ENCODE measurements at regions not wholly inside any gene's neighbourhood (a gene's known extent, or its start where the extent isn't known, plus 50 kb on each side); places are given as distances from the start of the nearest gene placed in this dataset.

DNA sequence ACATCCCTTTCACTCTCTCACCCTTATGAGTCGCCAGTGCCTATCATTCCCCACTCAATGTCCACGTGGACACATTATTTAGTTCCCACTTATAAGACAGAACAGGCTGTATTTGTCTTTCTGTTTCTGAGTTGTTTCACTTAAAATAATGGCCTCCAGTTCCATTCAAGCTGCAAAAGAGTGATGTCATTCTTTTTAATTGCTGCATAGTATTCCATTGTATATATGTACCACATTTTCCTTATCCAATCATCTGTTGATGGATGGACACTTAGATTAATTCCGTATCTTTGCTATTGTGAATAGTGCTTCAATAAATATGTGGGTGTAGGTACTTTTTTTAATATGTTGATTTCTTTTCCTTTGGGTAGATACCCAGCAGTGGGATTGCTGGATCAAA is 79.1 kb downstream of the ZNF365 start:
- WGBS, 2 experiments (ENCODE audit: low coverage in 1 of 2, low lambda C conversion rate in 2 of 2, missing lambda C conversion rate in 2 of 2): 93 to 97% methylated on average over 3 of the region's 3 CpGs
- no peak for DNase-seq
- H3K9me2 ChIP-seq (ENCODE audit: insufficient read depth): no peaks in the 10 kb centered on the region
- no peaks in the 10 kb centered on the region for H4K20me1 ChIP-seq (ENCODE audit: insufficient read depth)
- no peaks in the 10 kb centered on the region for H3K36me3 ChIP-seq (ENCODE audit: low read depth)
- no peak overlapping the region for H2AFZ ChIP-seq
- TF ChIP-seq EZH2phosphoT487 (IDR thresholded peaks at IDR 0.05; ENCODE audit: insufficient read depth, low read depth) (no peak), EZH2 (IDR thresholded peaks at IDR 0.05; ENCODE audit: insufficient read depth, poor library complexity, severe bottlenecking) (no peak)
- no peaks in the 10 kb centered on the region for H3K27me3 ChIP-seq (replicated peaks; ENCODE audit: insufficient read depth)
- H3K4me3 ChIP-seq: no peak overlapping the region
- H3K27ac ChIP-seq: no peak overlapping the region
- no peaks in the 10 kb centered on the region for H3K9me3 ChIP-seq (ENCODE audit: low read depth)
- in situ Hi-C loops (cut with MboI): loop anchor here (25.0 kb wide), 1 partner anchor 359 kb away; the partner anchor contains the start of genes ADO and EGR2
- peaks cover 4% of the 10 kb centered on the region; the same call in 1 of the 2 replicates for H3F3A ChIP-seq (ENCODE audit: insufficient read depth)
- no peaks in the 10 kb centered on the region for H3K79me2 ChIP-seq (ENCODE audit: insufficient read depth)
- no peak overlapping the region for H3K9ac ChIP-seq
- H3K4me1 ChIP-seq (ENCODE audit: insufficient read depth): peaks cover 23% of the 10 kb centered on the region
- H3K4me2 ChIP-seq (ENCODE audit: unreplicated experiment): no peak overlapping the region

DNA sequence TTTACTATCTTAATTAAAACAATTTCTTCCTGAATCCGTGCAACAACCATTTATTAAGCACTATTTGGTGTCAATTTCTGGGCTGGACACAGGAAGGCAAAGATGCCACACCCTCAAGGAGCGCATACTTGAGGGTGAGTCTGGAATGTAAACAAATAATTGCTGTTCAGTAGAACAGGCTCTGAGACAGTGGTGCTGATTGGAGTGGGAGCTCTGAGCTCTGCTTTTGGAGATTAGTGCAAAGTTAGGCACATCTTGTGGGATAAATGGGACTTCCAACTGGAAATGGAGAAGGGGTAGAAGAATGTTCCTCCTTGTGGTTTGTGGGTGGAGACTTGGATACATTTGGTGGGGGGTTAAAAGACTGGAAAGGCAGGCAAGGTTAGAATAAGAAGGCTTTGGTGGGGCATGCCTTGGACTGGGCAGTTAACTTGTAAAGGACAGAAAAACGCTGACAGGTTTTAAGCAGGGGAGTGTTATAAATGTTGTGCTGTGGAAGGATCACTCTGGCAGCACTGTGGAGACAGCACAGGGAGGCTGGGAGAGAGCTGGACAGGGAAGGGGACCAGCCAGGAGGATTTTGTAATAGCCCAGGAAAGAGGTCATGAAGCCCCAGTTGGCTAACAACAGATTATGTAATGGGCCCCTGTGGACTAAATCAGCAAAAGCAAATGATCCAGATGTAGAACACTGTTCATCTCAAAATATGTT is 80.7 kb downstream of the ZNF365 start:
- WGBS, 2 experiments (ENCODE audit: low coverage in 1 of 2, low lambda C conversion rate in 2 of 2, missing lambda C conversion rate in 2 of 2): 4 to 5% methylated on average over 3 of the region's 3 CpGs
- in situ Hi-C loops (cut with MboI): loop anchor here (25.0 kb wide), 1 partner anchor 357 kb away; the partner anchor contains the start of genes ADO and EGR2
- DNase-seq: peak; percentile 78
- peak overlapping the region; percentile 34 for H3K27ac ChIP-seq
- H2AFZ ChIP-seq: peak overlapping the region; percentile 31; the same call in 1 of the 2 replicates
- no peaks in the 10 kb centered on the region for H3K9me2 ChIP-seq (ENCODE audit: insufficient read depth)
- peak overlapping the region; percentile 21; the same call in 1 of the 2 replicates for H3K4me3 ChIP-seq
- no peak overlapping the region for H3K9ac ChIP-seq
- H3K79me2 ChIP-seq (ENCODE audit: insufficient read depth): no peaks in the 10 kb centered on the region
- no peaks in the 10 kb centered on the region for H3K27me3 ChIP-seq (replicated peaks; ENCODE audit: insufficient read depth)
- no peaks in the 10 kb centered on the region for H3K9me3 ChIP-seq (ENCODE audit: low read depth)
- TF ChIP-seq EZH2phosphoT487 (IDR thresholded peaks at IDR 0.05; ENCODE audit: insufficient read depth, low read depth): no peak
- no peak for TF ChIP-seq EZH2 (IDR thresholded peaks at IDR 0.05; ENCODE audit: insufficient read depth, poor library complexity, severe bottlenecking)
- peaks cover 9% of the 10 kb centered on the region for H3F3A ChIP-seq (ENCODE audit: insufficient read depth)
- peak overlapping the region; percentile 49 for H3K4me2 ChIP-seq (ENCODE audit: unreplicated experiment)
- H3K36me3 ChIP-seq (ENCODE audit: low read depth): no peaks in the 10 kb centered on the region
- no peaks in the 10 kb centered on the region for H4K20me1 ChIP-seq (ENCODE audit: insufficient read depth)
- peaks cover 33% of the 10 kb centered on the region for H3K4me1 ChIP-seq (ENCODE audit: insufficient read depth)

DNA sequence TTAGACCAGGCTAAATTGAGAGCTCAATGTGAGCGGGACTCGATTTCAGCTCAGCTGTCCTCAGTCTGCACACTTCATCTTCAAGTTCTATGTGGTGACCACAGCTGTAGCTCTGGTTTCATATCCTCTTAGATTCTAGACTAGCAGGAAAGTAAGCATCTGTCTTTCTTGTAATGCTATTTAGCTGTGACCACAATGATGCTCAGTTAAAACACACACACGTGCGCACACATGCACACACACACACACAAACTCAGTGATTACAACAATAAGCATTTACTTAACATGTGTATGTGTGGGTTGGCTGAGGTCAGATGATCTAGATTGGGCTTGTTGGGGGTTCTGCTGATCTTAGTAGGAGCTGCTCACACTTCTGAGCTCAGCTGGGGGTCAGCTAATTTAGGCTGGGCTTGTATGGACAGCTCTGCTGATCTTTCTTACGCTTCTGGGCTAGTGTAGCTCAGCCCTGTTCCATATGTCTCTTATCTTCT is 82.5 kb downstream of the ZNF365 start:
- Histone ChIP-seq H3K9me2 (ENCODE audit: insufficient read depth) (no peaks in the 10 kb centered on the region), H3F3A (ENCODE audit: insufficient read depth) (peaks cover 9% of the 10 kb centered on the region), H2AFZ (no peak overlapping the region), H3K4me3 (no peak overlapping the region), H3K27ac (no peak overlapping the region), H3K36me3 (ENCODE audit: low read depth) (no peaks in the 10 kb centered on the region), H3K9ac (no peak overlapping the region), H3K4me2 (ENCODE audit: unreplicated experiment) (no peak overlapping the region), H3K4me1 (ENCODE audit: insufficient read depth) (peaks cover 33% of the 10 kb centered on the region), H3K27me3 (replicated peaks; ENCODE audit: insufficient read depth) (no peaks in the 10 kb centered on the region), H3K9me3 (ENCODE audit: low read depth) (no peaks in the 10 kb centered on the region), H4K20me1 (ENCODE audit: insufficient read depth) (no peaks in the 10 kb centered on the region), H3K79me2 (ENCODE audit: insufficient read depth) (no peaks in the 10 kb centered on the region)
- WGBS, 2 experiments (ENCODE audit: low coverage in 1 of 2, low lambda C conversion rate in 2 of 2, missing lambda C conversion rate in 2 of 2): 57 to 61% methylated on average over 5 of the region's 5 CpGs
- peak; percentile 14 for DNase-seq
- in situ Hi-C loops (cut with MboI): loop anchor here (25.0 kb wide), 1 partner anchor 356 kb away; the partner anchor contains the start of genes ADO and EGR2
- TF ChIP-seq EZH2 (IDR thresholded peaks at IDR 0.05; ENCODE audit: insufficient read depth, poor library complexity, severe bottlenecking) (no peak), EZH2phosphoT487 (IDR thresholded peaks at IDR 0.05; ENCODE audit: insufficient read depth, low read depth) (no peak)

DNA sequence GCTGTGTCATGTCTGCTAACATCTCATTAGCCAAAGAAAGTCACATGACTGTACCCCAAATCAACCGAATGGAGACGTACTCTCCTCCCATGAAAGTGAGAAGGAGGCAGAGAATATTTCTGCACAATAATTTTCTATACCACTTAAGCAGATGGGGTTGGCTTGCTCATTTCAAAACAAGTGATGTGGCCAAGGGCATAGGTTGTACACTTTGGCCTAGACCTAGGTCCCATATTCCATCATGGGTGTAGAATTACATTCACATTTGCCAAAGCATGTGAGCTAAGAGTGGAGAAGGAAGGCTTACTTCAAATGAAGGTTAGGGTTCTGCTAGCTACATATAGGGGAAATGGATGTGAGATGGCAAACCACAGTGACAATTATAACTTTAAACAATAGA is 83.0 kb downstream of the ZNF365 start:
- in situ Hi-C loops (cut with MboI): loop anchor here (25.0 kb wide), 1 partner anchor 355 kb away; the partner anchor contains the start of genes ADO and EGR2

More for the DNA sequence above, 83.0 kb downstream of the ZNF365 start:
- Histone ChIP-seq H3K9me3 (ENCODE audit: low read depth) (no peaks in the 10 kb centered on the region), H3K27me3 (replicated peaks; ENCODE audit: insufficient read depth) (no peaks in the 10 kb centered on the region), H3K4me2 (ENCODE audit: unreplicated experiment) (no peak overlapping the region), H3K36me3 (ENCODE audit: low read depth) (no peaks in the 10 kb centered on the region), H2AFZ (no peak overlapping the region), H3K27ac (no peak overlapping the region), H3K4me3 (no peak overlapping the region), H4K20me1 (ENCODE audit: insufficient read depth) (no peaks in the 10 kb centered on the region), H3K4me1 (ENCODE audit: insufficient read depth) (peaks cover 33% of the 10 kb centered on the region), H3F3A (ENCODE audit: insufficient read depth) (peaks cover 9% of the 10 kb centered on the region), H3K9ac (no peak overlapping the region), H3K79me2 (ENCODE audit: insufficient read depth) (no peaks in the 10 kb centered on the region), H3K9me2 (ENCODE audit: insufficient read depth) (no peaks in the 10 kb centered on the region)
- TF ChIP-seq EZH2phosphoT487 (IDR thresholded peaks at IDR 0.05; ENCODE audit: insufficient read depth, low read depth) (no peak), EZH2 (IDR thresholded peaks at IDR 0.05; ENCODE audit: insufficient read depth, poor library complexity, severe bottlenecking) (no peak)
- DNase-seq: no peak
- 89% methylated on average over 2 of the region's 2 CpGs for WGBS, 2 experiments (ENCODE audit: low coverage in 1 of 2, low lambda C conversion rate in 2 of 2, missing lambda C conversion rate in 2 of 2)

Measured in GM23248 (cell line).